PC-9 (cell line): ENCODE measurements at regions not wholly inside any gene's neighbourhood (a gene's known extent, or its start where the extent isn't known, plus 50 kb on each side); places are given as distances from the start of the nearest gene placed in this dataset.

Experiments
- BruUV-seq: library from RNA; stranded (reverse); fragments of 400-500 nt; replicated peaks from 2 replicates; lab custom pipeline; 2021; lab: Mats Ljungman, UMichigan
- CTCF ChIA-PET: fragments of 300-600 bp; sonication (Branson Sonifier 250); formaldehyde crosslinking; loops from one replicate; lab custom pipeline; 2022; ENCODE audit warnings: antibody characterized with exemption; lab: Charles Lee
- POLR2A ChIA-PET: fragments of 300-600 bp; sonication (Branson Sonifier 250); formaldehyde crosslinking; loops from one replicate; lab custom pipeline; 2022; ENCODE audit warnings: antibody characterized with exemption; ENCODE audit not compliant: unreplicated experiment; lab: Charles Lee
- DNase-seq, 2 experiments: peaks; one replicate each; pipeline versions ENCODE4 v3.0.0 to v3.0.0-alpha.2; 2015 to 2022; ENCODE audit warnings: mixed read lengths in 1 of 2
- H2AFZ ChIP-seq: fragments of 200-600 bp; sonication (generic); 2 replicates; pipeline ENCODE4 v1.8.1; 2017; ENCODE audit warnings: antibody characterized with exemption
- H3F3A ChIP-seq: fragments of 200-600 bp; sonication (generic); 2 replicates; pipeline ENCODE4 v1.8.1; 2017; ENCODE audit warnings: antibody characterized with exemption, mild to moderate bottlenecking, low read depth; ENCODE audit not compliant: insufficient read depth
- H3K27ac ChIP-seq: fragments of 200-600 bp; sonication (generic); 2 replicates; pipeline ENCODE4 v1.6.1; 2016; ENCODE audit warnings: mixed run types
- H3K27me3 ChIP-seq: fragments of 200-600 bp; sonication (generic); 2 replicates; pipeline ENCODE4 v1.6.1; 2016; ENCODE audit warnings: low read depth, mixed run types; ENCODE audit not compliant: insufficient read depth
- H3K36me3 ChIP-seq: fragments of 200-600 bp; sonication (generic); 2 replicates; pipeline ENCODE4 v1.6.1; 2016; ENCODE audit warnings: low read depth, mixed run types
- H3K4me1 ChIP-seq: fragments of 200-600 bp; sonication (generic); replicated peaks from 2 replicates; pipeline ENCODE4 v1.6.1; 2016; ENCODE audit warnings: mixed run types; ENCODE audit not compliant: insufficient read depth
- H3K4me2 ChIP-seq: fragments of 200-600 bp; sonication (generic); 2 replicates; pipeline ENCODE4 v1.6.1; 2017; ENCODE audit warnings: mixed run types
- H3K4me3 ChIP-seq: fragments of 200-600 bp; sonication (generic); 2 replicates; pipeline ENCODE4 v1.6.1; 2016; ENCODE audit warnings: mixed run types
- H3K79me2 ChIP-seq: fragments of 200-600 bp; sonication (generic); 2 replicates; pipeline ENCODE4 v1.6.1; 2017; ENCODE audit warnings: low read depth, mixed run types
- H3K9me2 ChIP-seq: fragments of 200-600 bp; sonication (generic); 2 replicates; pipeline ENCODE4 v1.8.1; 2017; ENCODE audit warnings: mild to moderate bottlenecking; ENCODE audit not compliant: insufficient read depth
- H3K9me3 ChIP-seq: fragments of 200-600 bp; sonication (generic); 2 replicates; pipeline ENCODE4 v1.8.1; 2016; ENCODE audit warnings: low read depth; ENCODE audit not compliant: insufficient read depth
- H4K20me1 ChIP-seq: fragments of 200-600 bp; sonication (generic); 2 replicates; pipeline ENCODE4 v1.8.1; 2017; ENCODE audit not compliant: insufficient read depth
- CTCF ChIP-seq: fragments of 200-600 bp; sonication (generic); conservative IDR thresholded peaks from 2 replicates; pipeline ENCODE4 v1.6.1; 2017; ENCODE audit warnings: mixed run types, antibody characterized with exemption, mild to moderate bottlenecking, moderate library complexity
- EZH2 ChIP-seq: fragments of 200-600 bp; sonication (generic); IDR thresholded peaks from 2 replicates; pipeline ENCODE4 v1.8.0; 2017; ENCODE audit warnings: antibody characterized with exemption, low read depth
- intact Hi-C: fragments of 100-400 bp; cut with micrococcal nuclease; formaldehyde crosslinking; loops from one replicate; pipeline ENCODE4 v1.10.0; 2022; ENCODE audit not compliant: unreplicated experiment

GRCh38 chr4:133574248-133574647 is 425.2 kb downstream of the PCDH10 start:
- no peak overlapping the region for H3K27ac ChIP-seq
- no TSS peak for BruUV-seq
- ChIA-PET CTCF (no interaction called here), POLR2A (no interaction called here)
- no peaks in the 10 kb centered on the region for H3F3A ChIP-seq
- no peaks in the 10 kb centered on the region for H3K36me3 ChIP-seq
- no peak overlapping the region for H3K4me2 ChIP-seq
- intact Hi-C loops, result no loop called here
- H3K4me3 ChIP-seq, result no peak overlapping the region
- TF ChIP-seq CTCF, result no peak
- no peak for TF ChIP-seq EZH2
- H3K79me2 ChIP-seq, result no peaks in the 10 kb centered on the region
- H3K9me3 ChIP-seq, result no peaks in the 10 kb centered on the region
- no peaks in the 10 kb centered on the region for H3K9me2 ChIP-seq
- no peaks in the 10 kb centered on the region for H3K4me1 ChIP-seq
- H4K20me1 ChIP-seq, result no peaks in the 10 kb centered on the region
- no peaks in the 10 kb centered on the region for H3K27me3 ChIP-seq
- DNase-seq, result no peak
- H2AFZ ChIP-seq, result no peak overlapping the region

GRCh38 chr4:133565379-133565778 is 416.3 kb downstream of the PCDH10 start:
- Histone ChIP-seq H3K4me2 (no peak overlapping the region), H3K27me3 (no peaks in the 10 kb centered on the region), H3K4me1 (no peaks in the 10 kb centered on the region), H3K27ac (no peak overlapping the region), H3K9me2 (no peaks in the 10 kb centered on the region), H3F3A (no peaks in the 10 kb centered on the region), H3K4me3 (no peak overlapping the region), H2AFZ (no peak overlapping the region), H3K9me3 (no peaks in the 10 kb centered on the region), H3K36me3 (no peaks in the 10 kb centered on the region), H3K79me2 (no peaks in the 10 kb centered on the region), H4K20me1 (no peaks in the 10 kb centered on the region)
- CTCF ChIA-PET, result no interaction called here
- POLR2A ChIA-PET, result no interaction called here
- no TSS peak for BruUV-seq
- DNase-seq, result peak in 1 of 2 experiments; percentile 16
- intact Hi-C loops, result no loop called here
- TF ChIP-seq EZH2 (no peak), CTCF (no peak)

- Histone ChIP-seq H3K27me3 (no peaks in the 10 kb centered on the region), H3K9me2 (no peaks in the 10 kb centered on the region), H3K79me2 (no peaks in the 10 kb centered on the region), H3K9me3 (no peaks in the 10 kb centered on the region), H3K4me1 (no peaks in the 10 kb centered on the region), H3K27ac (no peak overlapping the region), H4K20me1 (no peaks in the 10 kb centered on the region), H2AFZ (no peak overlapping the region), H3K36me3 (no peaks in the 10 kb centered on the region), H3F3A (no peaks in the 10 kb centered on the region), H3K4me2 (no peak overlapping the region), H3K4me3 (no peak overlapping the region)
- ChIA-PET CTCF (no interaction called here), POLR2A (no interaction called here)
- no TSS peak for BruUV-seq
- no peak for DNase-seq
- intact Hi-C loops, result no loop called here
- no peak for TF ChIP-seq CTCF
- no peak for TF ChIP-seq EZH2
Observed at GRCh38 chr4:133559987-133560386, 410.9 kb downstream of the PCDH10 start.
